Inflammatory macrophage (primary cell): ENCODE measurements at regions not wholly inside any gene's neighbourhood (a gene's known extent, or its start where the extent isn't known, plus 50 kb on each side); places are given as distances from the start of the nearest gene placed in this dataset.
"Not testable (repeated sequence)": the region's sequence is repeated elsewhere in the genome, so short reads cannot be mapped to it uniquely, and the experiment has no call there.

Experiments used
- DNase-seq, 2 donors: peaks; one replicate each; pipeline ENCODE4 v3.0.0-alpha.2; 2020 to 2022

DNA sequence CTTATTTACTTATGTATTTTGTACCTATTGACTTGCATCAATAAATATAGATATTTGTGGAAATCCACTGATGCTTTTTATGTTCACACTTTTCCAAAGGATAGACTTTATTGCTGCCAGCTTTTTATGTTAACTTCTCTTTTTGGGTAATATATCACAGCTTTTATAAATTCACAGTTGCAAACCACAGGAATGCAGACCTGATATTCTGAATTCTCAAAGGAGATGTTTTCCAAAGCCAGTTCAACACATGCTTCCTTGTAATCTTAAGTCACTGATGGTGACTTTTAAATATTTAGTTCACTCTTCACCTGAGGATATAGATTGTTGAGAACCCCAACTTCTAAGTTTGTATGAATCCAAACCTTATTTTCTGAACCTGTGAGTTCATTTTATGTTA lies 223.4 kb upstream of the PRR16 start:
- DNase-seq = no peak

DNA sequence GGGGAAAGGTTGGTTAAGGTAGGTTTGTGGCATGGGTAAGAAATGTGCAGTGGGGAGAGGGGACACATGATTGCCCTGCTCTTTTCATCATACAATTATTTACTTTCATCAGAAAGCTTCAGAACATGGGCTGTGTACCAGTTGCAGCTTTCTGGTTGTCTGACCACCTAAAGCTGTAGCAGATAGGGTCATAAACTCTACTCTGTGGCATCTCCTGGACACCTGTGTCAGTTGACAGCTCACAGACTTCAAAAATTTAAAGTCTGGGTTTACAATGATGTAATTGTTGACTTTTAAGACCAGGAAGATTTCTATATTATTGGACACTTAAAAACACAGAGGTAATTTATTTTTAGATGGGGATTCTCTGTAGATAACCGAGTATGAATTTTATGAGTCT lies 222.7 kb upstream of the PRR16 start:
- no peak for DNase-seq

DNA sequence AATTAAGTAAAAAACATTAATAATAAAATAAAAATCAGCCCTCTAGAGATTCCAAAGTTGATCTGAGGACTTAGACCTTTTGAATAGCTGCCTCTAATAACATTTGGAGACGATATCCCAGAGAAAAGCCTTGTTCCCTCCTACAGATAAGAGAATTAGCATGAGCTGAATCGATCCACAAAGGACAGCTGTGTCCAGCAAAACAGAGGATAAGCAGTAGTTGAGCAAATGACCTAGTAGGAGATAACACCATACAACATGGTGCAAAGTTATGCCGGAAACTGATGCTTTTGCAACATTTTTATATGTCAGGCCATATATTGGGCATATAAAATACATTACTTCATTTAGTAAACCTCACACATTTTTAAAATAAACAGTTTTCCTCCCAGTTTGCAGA lies 212.2 kb upstream of the PRR16 start:
- no peak for DNase-seq

DNA sequence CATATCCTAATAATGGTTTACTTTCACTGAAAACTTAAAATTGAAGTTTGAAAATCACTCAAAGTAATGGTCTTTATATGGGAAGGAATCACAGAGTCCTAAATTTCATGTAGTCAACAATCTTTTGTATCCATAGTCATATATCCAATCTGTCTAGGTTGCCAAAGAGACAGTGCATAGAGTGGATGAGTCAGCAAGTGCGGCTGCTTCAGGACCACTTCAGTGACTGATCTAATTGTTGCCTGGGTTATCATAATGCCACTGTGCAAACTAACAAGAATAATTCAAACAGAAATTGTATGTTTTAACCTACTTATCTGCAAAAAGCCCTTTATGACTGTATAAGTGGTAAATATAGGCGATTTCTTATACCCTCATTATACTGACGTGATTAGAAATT lies 211.3 kb upstream of the PRR16 start:
- no peak for DNase-seq

DNA sequence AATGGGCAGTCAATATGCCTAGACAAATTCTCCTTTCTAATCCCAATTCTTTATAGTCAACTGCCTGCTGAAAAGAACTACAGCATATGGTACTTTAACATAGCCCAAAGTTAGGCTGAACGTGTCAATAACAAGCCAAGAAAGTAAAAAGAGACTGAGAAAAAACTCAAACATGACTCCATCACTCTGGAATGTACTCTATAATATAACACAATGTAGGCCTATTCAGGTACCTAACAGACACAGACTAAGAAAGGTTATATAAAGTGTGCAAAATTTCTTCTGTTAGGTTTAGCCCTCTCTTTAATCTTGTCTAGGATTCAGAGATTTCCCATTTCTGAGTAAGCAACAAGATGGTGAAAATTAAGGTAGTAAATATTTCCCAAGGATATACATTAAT lies 209.7 kb upstream of the PRR16 start:
- no peak for DNase-seq

DNA sequence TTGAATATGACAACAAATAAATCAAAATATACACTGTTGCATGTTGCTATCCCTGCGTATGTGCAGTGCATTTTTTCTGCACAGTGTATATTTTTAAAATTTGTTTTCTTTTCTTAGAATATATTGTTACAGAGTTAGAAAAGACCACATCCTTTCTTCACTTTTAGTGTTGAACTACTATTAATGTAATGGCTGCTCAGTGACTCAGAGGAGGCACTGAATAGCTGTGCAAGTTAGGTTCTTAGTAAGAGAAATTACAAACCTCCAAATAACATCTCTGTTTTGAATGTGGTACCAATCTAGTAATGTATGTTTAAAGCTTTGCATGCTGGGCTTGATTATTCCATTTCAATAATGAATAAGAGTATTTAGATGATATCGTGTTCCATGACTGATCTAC lies 208.9 kb upstream of the PRR16 start:
- DNase-seq = no peak

DNA sequence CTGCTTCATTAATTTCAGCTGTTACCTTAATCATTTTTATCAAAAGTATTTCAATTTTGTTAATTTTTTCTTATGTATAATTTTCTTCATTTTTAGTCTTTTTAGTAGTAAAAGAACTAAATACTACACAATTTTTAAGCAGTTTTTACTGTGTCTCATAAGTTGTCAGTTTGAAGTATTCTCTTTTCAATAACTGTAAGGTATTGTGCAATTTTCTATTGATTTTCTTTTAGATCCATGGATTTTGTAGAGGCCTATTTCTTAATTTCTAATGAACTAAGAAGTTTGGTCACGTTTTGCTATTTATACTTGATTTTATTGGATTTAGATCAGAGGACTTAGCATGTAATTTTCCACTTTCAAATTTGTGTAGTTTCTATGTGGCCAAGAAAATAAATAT lies 207.7 kb upstream of the PRR16 start:
- no peak for DNase-seq

DNA sequence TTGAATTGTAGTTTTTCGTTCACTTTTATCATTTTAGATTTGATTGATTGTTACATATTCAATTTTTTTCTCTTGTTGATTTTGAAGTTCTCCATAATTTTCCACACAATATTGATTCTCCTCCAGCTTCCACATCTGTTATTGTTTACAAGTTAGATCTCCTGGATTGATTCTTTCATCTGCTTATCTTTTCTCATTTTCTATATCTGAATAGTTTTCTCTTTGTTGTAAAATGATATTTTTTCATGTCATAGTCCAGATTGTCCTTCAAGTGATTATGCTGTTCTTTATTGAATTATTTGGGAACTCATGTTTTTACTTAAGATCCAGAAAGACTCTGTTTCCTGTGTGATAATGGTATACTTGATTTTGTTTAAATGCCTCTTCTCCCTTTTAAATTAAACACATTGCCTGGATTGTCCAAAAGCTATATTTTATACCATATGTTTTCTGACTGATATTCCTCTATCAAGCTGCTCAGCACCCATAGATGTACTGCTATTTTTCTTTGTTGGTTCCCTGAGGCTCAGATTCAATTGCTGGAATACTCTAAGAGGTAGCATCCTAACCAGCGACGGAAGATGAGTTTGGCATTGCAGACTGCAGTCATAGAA lies 206.6 kb upstream of the PRR16 start:
- no peak for DNase-seq

DNA sequence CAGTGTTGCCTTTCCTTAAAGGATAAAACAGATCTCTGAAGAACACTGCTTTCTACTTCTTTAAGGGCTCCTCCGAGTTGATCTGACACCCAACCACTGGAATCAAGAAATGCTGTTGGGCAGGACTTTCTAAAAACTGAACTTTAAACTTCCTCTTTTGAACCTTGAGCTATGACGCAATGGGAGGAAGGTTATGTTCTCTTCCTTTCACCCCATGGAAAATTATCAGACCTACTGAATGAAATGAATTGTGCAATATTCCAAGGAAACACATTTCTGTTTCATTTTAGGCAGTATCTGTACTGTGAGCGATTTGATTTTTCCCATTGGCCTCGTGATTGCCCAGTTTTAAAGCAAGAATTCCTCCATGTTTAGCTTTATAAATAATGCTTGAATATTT lies 206.0 kb upstream of the PRR16 start:
- DNase-seq = peak; percentile 80 to 96

DNA sequence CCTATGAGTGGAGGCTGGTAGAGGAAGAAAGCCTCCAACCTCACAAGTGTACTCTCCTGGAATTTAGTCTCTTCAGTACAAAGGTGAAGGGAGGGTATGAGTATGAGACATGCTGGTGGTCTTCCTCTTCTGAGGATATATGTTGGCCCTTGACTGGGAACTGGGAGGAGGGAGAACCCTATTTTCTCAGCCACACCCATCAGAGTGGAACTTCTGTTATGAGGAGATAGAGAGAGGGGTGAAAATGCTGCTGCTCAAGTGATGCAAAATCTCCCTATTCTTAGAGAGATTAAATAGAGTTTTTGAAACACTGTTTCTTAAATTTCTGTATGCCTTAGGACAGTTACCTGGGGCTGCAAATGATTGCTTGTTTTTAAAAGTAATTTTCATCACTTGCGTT lies 203.4 kb upstream of the PRR16 start:
- no peak for DNase-seq

DNA sequence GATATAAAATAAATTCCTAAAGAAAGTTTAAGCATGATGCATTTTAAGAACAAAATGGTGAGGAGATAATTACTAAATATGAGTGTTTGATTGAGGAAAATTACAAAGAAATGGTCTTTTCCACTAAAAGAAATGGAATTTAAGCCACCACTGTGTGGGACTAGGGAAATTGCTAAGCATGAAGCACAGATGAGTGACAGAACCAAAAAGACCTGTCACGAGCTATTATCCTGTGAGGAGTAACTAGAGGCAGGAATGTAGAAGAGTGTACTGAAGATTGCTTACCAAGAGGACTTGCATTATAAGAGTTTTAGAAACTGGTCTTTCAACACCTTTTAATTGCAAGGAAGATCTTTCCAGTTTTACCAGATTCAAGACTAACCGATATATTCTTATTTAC lies 193.6 kb upstream of the PRR16 start:
- no peak for DNase-seq

DNA sequence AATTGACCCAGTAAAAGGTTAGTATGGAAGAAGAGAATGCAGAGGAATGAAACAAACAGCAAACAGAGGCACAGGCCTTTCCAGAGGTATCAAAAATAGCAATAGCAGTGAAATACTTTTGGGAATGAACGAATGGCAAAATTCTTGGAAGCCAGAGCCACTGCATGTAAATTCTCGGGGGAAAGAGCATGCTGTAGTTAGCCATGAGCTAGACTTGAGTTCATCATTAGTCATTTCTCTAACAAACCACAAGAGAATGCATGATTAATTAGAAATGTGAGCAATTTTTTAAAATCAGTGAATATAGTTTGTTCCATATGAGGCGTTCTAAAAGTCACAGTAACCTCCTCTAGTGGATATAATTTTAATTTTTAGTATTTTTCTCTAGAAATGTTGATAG lies 170.3 kb upstream of the PRR16 start:
- no peak for DNase-seq

DNA sequence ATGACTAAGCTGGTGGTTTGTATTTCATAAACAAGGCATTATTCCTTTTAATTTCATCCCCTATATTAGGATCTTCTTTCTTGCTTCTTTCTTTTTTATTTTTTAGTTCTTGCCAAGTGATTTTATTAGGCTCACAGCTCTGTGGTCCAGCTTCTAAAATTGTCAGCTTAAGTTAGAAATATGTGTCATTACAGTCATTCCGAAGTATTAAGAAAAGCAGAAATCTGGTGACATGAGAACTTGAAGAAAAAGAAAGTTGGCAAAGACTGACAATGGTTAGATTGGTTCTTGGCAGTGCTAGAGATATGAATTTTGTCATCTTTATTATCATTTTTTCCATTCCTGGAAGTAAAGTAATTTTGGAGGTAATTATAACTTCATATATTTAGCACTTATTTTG lies 166.5 kb upstream of the PRR16 start:
- DNase-seq = no peak

DNA sequence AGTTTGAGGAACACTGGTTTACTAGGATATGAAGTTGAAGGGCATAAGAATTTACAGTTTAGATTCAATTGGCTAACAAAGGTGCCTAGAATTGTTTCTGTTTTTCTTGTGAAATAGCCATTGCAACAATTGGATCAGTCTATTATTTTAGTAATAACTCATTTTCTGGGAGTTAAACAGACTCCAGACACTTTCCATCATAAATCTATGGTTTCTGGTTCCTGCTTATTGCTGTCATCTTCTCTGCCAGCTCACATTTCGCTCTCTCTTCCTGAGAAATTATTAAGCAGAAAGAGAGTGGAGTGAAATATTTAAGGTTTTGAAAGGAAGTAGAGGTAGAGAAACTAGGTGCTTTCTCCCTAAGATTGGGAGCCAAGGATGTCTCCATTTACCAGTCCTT lies 165.1 kb upstream of the PRR16 start:
- DNase-seq = no peak

DNA sequence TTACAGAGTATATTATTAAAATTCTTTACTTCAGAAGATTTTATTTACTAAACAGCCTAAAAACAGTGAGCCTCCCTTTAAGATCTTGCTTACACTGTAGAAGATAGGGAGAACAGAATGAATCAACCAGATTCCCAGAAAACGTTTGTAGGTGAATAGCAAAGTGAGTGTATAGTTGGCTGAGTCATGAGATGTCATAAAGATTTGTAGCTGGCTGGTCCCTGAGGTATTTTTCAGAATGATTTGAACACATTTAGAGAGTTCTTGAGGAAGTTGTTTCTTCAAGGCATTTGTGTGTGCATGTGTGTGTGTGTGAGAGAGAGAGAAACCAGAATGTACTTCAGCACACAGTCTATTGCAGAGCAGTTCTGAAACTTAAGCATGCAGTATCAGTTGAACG lies 159.4 kb upstream of the PRR16 start:
- DNase-seq = no peak

DNA sequence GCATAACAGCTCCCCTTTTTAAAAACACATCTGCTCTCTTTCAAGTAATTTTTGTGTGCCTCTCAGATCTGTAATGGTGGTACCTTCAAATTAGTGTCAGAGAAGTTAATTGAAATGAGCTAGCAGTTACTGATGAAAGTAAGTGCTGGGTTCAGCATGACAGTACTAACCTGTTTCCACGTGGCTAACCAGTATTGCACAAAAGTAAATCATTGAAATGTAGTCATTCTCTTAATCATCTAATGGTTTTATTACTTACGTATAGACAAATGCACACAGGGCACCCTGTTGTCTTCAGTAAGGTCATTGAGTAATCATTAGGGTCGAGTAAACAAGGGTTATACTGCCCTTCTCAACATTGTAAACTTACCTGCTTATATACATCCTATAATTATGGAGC lies 157.8 kb upstream of the PRR16 start:
- DNase-seq = no peak

DNA sequence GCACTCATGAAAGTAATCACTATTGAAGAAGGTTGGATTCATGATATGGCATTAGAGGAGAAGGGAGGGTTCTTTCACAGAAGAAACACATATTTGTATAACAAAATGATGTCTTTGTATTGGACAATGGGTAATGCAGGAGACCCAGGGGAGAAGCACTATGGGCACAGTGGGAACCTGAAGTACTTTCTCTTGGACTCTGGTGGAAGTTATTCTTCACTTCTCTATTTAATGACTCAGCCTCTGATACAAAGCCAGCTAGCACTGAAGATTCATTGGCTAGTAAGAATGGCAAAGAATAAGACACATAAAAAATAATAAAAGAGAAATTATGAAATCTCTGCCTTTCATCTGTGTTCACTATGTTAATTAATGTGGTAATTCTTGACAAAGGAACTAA lies 149.9 kb upstream of the PRR16 start:
- no peak for DNase-seq

DNA sequence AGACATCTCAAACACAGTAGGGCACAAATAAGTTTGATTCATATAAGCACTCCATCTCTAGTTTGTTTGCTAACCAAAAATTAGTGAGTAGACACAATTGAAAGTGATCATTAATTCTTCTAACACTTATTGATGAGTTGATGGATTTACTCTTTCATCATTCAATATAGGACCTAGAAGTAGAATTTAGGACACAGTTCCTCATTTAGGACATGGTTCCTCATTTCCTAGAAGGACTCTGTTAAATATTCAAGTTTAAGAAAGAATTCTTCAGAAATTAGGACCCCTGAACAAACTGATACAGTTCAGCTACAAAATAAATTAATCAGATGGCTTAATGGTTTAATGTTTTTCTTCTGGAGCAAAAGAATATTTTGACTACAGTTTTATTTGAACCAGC lies 143.5 kb upstream of the PRR16 start:
- DNase-seq = peak in 1 of 2 donors; percentile 29

DNA sequence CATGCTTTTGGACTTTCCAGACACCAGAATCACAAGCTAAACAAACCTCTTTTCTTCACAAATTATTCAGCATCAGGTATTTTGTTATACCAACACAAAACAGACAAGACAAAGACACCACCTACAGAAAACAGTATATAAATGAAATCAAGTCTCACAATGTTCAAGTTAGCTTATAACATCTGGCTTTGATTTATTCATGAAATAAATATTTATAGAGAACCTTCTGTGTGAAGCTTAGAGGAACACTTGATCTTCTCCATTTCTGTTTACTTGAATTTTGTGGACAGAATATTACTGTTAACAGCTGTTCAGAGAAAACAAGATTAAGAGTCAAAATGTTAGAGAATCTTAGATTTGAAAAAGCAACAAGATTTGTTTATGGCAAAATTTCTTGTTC lies 137.4 kb upstream of the PRR16 start:
- DNase-seq = no peak

DNA sequence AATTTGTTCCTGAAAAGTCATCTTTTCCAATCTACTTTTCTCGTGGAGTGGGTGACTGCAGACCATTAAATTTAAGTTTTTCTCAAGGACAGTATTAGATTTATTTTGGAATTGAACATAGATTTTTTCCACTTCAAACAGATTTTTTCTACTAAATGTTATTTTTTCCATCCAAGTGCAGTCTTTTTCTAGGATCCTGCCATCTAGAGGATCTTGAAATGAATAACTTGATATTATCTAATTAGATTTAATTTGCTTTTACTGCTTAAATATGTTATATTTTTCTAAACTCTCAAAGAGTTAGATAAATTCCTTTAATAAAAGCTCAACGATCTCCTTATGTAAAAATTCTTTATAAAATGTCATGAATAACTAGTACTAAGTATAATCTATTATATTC lies 136.9 kb upstream of the PRR16 start:
- DNase-seq = no peak

DNA sequence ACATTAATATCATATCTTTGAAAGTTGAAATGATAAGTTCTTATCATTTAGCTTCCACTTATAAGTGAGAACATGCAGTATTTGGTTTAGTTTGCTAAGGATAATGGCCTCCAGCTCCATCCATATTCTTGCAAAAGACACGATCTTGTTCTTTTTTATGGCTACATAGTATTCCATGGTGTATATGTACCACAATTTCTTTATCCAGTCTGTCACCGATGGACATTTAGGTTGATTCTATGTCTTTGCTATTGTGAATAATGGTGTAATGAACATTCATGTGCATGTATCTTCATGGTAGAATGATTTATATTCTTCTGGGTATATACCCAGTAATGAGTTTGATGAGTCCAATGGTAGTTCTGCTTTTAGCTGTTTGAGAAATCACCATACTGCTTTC lies 135.0 kb upstream of the PRR16 start:
- no peak for DNase-seq

DNA sequence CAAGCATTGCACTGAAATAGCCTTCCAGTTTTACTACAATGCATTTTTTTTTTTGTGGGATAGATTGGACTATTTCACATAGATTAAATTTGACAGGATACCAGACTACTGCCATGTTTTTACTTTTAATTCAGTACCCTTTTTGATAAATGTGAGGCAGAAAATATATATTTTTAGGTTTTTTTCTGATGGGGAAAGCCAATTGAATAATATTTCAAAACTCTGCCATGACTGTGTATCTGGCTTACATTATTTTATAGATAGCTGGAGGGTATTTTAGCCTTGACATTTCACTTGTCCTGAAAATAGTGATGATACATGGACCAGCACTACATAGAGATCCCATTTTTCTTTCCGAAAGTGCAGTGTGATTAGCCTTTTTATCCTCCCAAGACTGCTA lies 133.5 kb upstream of the PRR16 start:
- DNase-seq = no peak

DNA sequence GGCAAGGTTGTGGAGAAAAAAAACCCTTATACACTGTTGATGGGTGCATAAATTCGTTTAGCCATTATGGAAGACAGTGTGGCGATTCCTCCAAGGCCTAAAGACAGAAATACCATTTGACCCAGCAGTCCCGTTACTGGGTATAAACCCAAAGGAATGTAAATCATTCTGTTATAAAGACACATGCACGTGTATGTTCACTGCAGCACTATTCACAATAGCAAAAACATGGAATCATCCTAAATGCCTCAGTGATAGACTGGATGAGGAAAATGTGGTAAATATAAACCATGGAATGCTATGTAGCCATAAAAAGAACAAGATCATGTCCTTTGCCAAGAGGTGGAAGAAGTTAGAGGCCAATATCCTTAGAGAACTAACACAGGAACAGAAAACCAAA lies 119.9 kb upstream of the PRR16 start:
- no peak for DNase-seq

DNA sequence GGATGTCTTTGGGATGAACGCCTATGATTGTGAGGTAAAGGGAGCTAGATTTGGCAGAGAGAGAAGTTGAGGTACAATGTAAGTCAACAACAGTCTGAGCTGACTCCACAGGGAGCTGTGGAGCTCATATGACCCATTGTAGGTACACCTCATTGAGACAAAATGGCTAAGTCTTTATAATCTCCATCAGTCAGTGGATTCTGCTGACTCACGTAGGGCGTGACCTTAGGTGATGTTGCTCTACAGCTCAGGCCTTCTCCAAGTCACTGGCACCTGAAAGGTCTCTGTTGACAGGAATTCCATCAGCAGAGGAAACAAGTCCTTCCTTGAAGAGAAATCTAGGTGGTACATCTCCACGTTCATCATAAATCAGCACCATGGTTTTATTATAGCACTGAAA lies 118.2 kb upstream of the PRR16 start:
- DNase-seq = no peak

DNA sequence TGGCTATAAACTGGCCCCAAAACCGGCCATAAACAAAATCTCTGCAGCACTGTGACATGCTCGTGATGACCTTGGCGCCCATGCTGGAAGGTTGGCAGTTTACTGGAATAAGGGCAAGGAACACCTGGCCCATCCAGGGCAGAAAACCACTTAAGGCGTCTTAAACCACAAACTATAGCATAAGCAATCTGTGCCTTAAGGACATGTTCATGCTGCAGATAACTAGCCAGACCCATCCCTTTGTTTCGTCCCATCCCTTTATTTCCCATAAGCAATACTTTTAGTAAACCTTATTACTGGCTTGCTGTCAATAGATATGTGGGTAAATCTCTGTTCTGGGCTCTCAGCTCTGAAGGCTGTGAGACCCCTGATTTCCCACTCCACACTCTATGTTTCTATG lies 113.0 kb upstream of the PRR16 start:
- not testable (repeated sequence) for DNase-seq

DNA sequence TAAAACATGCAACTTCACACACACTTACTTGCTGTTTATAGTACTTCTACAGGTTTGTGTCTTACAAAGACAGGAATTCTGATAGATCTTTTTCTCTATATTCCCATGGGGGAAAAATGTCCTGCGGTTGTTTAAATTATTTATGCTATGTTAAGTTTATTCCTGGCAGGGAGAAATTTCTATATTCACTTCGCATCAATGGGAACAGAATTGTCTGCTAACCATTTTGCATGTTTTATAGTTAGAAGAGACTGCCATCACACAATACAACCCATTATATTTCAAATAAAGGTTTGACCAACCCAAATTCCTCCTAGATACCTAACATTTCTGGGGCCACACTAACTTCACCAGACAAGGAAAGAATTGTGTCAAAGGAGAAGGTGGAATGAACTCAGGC lies 110.0 kb upstream of the PRR16 start:
- DNase-seq = no peak
